ENCODE measurements at regions not wholly inside any gene's neighbourhood (a gene's known extent, or its start where the extent isn't known, plus 50 kb on each side); places are given as distances from the start of the nearest gene placed in this dataset.

DNA sequence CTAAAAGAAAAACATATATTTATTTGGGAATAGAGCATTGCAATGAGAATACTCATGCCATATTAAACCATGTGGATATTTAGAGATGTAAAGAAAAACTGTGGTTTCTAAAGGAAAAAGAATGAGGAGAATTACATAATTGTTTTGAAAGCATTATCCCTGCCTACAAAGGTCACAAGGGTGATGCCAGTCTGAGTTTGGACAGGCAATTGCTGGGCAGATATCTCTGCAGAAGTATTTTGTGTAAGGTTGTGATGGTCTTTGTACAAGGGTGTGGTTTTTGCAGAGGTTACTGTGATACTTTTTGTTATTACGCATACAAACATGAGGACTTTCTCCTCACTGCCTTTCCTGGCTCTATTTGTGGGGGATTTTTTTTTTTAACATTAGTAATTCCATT is 2022.9 kb upstream of the CDH6 start (continued):
- TF ChIP-seq CEBPB (IDR thresholded peaks at IDR 0.05; ENCODE audit: low read depth, low read length) (no peak), POU5F1 (IDR thresholded peaks at IDR 0.05; ENCODE audit: low read depth, low read length) (no peak), NANOG (IDR thresholded peaks at IDR 0.05; ENCODE audit: insufficient read depth, low read depth, low read length, poor library complexity, severe bottlenecking) (no peak), EGR1 (IDR thresholded peaks at IDR 0.05; ENCODE audit: borderline replicate concordance, low read depth, low read length) (no peak)

Measured in H1 (cell line).